Upper lobe of left lung (tissue), 6 donors: ENCODE measurements at regions not wholly inside any gene's neighbourhood (a gene's known extent, or its start where the extent isn't known, plus 50 kb on each side); places are given as distances from the start of the nearest gene placed in this dataset.
A peak's percentile ranks its signal among the peaks of the same experiment; 100 is the strongest.

Experiments
- ATAC-seq, 2 donors: fragments of 200-7000 bp; cut with Tn5 transposase; one replicate each; pipeline ENCODE4 v1.9.1; 2022; ENCODE audit warnings: mild to moderate bottlenecking in 2 of 2, moderate library complexity in 2 of 2; ENCODE audit not compliant: low FRiP score in 2 of 2
- DNase-seq, 2 donors: peaks; one replicate each; pipeline ENCODE4 v3.0.0-alpha.2; 2019 to 2020
- H3K27ac ChIP-seq, 4 donors: fragments of 200-600 bp; sonication (generic); one replicate each; pipeline ENCODE4 v1.5.1; 2016 to 2019
- H3K27me3 ChIP-seq, 4 donors: fragments of 200-600 bp; sonication (generic); one replicate each; pipeline ENCODE4 v1.5.1; 2017 to 2019
- H3K36me3 ChIP-seq, 4 donors: fragments of 200-600 bp; sonication (generic); one replicate each; pipeline ENCODE4 v1.5.1; 2016 to 2019
- H3K4me1 ChIP-seq, 4 donors: fragments of 200-600 bp; sonication (generic); one replicate each; pipeline ENCODE4 v1.5.1; 2018 to 2019
- H3K4me3 ChIP-seq, 4 donors: fragments of 200-600 bp; sonication (generic); one replicate each; pipeline ENCODE4 v1.5.1; 2017 to 2019; ENCODE audit warnings: mild to moderate bottlenecking in 2 of 4, moderate library complexity in 1 of 4
- H3K9me3 ChIP-seq, 4 donors: fragments of 200-600 bp; sonication (generic); one replicate each; pipeline ENCODE4 v1.5.1; 2018 to 2019
- EP300 ChIP-seq, 4 donors: sonication (generic); formaldehyde crosslinking; IDR thresholded peaks; one replicate each; pipeline ENCODE4 v1.5.1; 2017; ENCODE audit warnings: antibody characterized with exemption in 4 of 4, control low read depth in 2 of 4
- POLR2A ChIP-seq, 4 donors: fragments of 450-650 bp; IDR thresholded peaks; one replicate each; pipeline ENCODE4 v1.5.1; 2016 to 2017; ENCODE audit warnings: antibody characterized with exemption in 4 of 4, mild to moderate bottlenecking in 2 of 4
- POLR2AphosphoS5 ChIP-seq, 2 donors: sonication (generic); formaldehyde crosslinking; IDR thresholded peaks; one replicate each; pipeline ENCODE4 v1.5.1; 2017; ENCODE audit warnings: antibody characterized with exemption in 2 of 2
- WGBS, 2 donors: methylation state at CpG; one replicate each; pipeline ENCODE4 v1.1.5; 2017 to 2018; 5-methylcytosine and 5-hydroxymethylcytosine counted together
- TF ChIP-seq, protein P1 (sequence below), 6 experiments: fragments of 450-650 bp in 4 of 6; fragments of 200-600 bp in 2 of 6; sonication (generic) in 2 of 6; IDR thresholded peaks; one replicate each; pipeline ENCODE4 v1.5.1; 2016 to 2019; ENCODE audit warnings: antibody characterized with exemption in 6 of 6
- donor health status: DM: no; HTN: no; CAD: no; lungs with moderate emphysema.
- donor health status: DM: no; HTN: yes; CAD: no; lungs with severe emphysema.

DNA sequence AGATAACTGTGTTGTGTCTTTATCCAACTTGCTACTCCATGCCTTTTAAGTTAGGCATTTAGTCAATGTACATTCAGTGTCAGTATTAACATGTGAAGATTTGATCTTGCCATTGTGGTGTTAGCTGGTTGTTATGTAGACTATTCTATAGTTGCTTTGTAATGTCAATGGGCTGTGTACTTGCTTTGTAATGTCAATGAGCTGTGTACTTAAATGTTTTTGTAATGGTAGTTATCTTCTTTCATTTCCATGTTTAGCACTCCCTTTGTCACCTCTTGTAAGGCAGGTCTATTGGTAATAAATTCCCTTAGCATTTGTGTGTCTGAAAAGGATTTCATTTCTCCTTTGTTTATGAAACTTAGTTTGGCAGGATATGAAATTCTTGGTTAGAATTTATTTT lies 53.4 kb downstream of the MC4R start:
- DNase-seq (no peak), ATAC-seq (no peak)
- Histone ChIP-seq H3K9me3 (peaks cover 0 to 3% (median 0%) of the 10 kb centered on the region in 4 donors), H3K4me3 (no peak overlapping the region), H3K36me3 (no peaks in the 10 kb centered on the region), H3K27me3 (no peaks in the 10 kb centered on the region), H3K4me1 (no peaks in the 10 kb centered on the region), H3K27ac (no peak overlapping the region)
- TF ChIP-seq EP300 (IDR thresholded peaks at IDR 0.05) (no peak), POLR2AphosphoS5 (IDR thresholded peaks at IDR 0.05) (no peak), POLR2A (IDR thresholded peaks at IDR 0.05) (no peak)
- TF ChIP-seq, protein P1, sequence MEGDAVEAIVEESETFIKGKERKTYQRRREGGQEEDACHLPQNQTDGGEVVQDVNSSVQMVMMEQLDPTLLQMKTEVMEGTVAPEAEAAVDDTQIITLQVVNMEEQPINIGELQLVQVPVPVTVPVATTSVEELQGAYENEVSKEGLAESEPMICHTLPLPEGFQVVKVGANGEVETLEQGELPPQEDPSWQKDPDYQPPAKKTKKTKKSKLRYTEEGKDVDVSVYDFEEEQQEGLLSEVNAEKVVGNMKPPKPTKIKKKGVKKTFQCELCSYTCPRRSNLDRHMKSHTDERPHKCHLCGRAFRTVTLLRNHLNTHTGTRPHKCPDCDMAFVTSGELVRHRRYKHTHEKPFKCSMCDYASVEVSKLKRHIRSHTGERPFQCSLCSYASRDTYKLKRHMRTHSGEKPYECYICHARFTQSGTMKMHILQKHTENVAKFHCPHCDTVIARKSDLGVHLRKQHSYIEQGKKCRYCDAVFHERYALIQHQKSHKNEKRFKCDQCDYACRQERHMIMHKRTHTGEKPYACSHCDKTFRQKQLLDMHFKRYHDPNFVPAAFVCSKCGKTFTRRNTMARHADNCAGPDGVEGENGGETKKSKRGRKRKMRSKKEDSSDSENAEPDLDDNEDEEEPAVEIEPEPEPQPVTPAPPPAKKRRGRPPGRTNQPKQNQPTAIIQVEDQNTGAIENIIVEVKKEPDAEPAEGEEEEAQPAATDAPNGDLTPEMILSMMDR (IDR thresholded peaks at IDR 0.05): no peak

DNA sequence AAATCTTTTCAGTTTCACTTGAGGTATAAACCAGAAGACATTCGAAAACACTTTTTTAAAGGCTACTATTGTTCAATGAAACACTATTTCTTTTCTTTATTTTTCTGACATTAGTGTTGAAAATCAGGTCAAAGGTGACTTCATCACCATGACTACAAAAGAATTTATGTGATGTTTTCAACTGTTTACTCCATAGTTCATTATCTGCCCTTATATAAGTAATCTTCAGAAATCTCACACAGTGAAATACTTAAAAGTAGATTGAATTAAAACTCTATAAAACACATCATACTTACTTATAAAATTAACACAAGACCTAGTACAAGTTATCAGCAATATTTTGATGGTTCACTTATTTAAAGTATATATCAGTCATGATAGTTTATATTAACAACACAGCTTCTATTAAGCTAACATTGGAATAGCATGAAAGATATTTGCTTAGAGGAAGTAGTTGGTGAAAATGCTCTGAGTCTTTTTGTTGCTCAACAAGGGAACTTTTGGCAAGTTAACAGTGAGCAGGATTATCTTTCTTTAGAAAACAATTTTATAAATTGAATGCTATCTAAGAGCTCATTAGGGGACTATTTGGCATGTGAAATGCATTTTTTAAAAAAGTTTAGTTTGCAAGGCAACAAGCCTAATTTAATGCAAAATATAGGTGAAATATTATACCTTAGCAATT lies 60.8 kb downstream of the MC4R start:
- WGBS, 2 donors: 61 to 70% methylated on average over 1 of the region's 1 CpG
- no peak overlapping the region for H3K4me3 ChIP-seq
- no peaks in the 10 kb centered on the region for H3K4me1 ChIP-seq
- no peak overlapping the region for H3K27ac ChIP-seq
- no peak for ATAC-seq
- H3K9me3 ChIP-seq: no peaks in the 10 kb centered on the region
- no peak for TF ChIP-seq EP300 (IDR thresholded peaks at IDR 0.05)
- TF ChIP-seq POLR2A (IDR thresholded peaks at IDR 0.05): no peak
- no peak for TF ChIP-seq POLR2AphosphoS5 (IDR thresholded peaks at IDR 0.05)
- TF ChIP-seq, protein P1 (IDR thresholded peaks at IDR 0.05): no peak
- H3K36me3 ChIP-seq: no peaks in the 10 kb centered on the region
- no peak for DNase-seq
- no peaks in the 10 kb centered on the region for H3K27me3 ChIP-seq

DNA sequence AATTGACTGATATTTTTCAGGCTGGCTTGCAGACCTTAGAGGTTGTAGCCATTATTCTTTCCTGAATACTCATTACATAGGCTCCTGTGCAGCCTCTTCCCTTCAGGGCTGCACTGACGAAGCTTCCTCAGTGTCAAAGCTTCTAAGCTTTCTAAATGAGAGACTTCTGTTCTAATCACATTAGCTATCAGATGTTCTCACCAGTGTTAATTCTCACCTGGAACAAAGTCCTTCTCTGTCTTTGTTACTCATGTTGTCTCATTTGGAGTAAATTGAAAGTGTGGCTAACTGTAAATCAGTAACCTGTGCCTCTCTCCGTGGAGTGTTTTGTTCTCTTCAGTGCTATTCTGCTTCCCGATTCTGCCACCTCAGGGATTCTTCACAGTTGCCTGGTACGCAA lies 76.9 kb downstream of the MC4R start:
- WGBS, 2 donors: 62 to 77% methylated on average over 4 of the region's 4 CpGs
- Histone ChIP-seq H3K27me3 (no peaks in the 10 kb centered on the region), H3K27ac (no peak overlapping the region), H3K4me1 (no peaks in the 10 kb centered on the region), H3K4me3 (no peak overlapping the region), H3K36me3 (no peaks in the 10 kb centered on the region), H3K9me3 (no peaks in the 10 kb centered on the region)
- peak in 1 of 2 donors; percentile 24 for DNase-seq
- ATAC-seq: no peak
- no peak for TF ChIP-seq EP300 (IDR thresholded peaks at IDR 0.05)
- no peak for TF ChIP-seq POLR2A (IDR thresholded peaks at IDR 0.05)
- no peak for TF ChIP-seq POLR2AphosphoS5 (IDR thresholded peaks at IDR 0.05)
- TF ChIP-seq, protein P1 (IDR thresholded peaks at IDR 0.05): no peak

DNA sequence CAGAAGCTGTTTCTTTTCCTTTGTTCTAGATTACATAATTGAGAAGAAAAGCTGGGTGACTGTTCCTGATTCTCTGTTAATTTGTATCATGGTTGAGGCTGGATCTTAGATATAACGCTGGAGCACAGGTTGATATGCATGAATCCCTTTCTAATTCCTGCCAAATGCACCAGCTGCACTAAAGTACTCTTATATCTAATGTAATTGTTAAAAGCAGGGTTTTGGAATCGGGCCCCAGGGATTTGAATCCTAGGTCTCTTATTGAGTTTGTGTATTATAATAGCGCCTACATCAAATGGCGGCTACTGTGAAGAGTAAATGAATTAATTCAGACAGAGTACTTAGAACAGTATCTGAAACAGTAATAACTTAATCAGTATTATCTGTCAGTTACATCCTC lies 80.4 kb downstream of the MC4R start:
- WGBS, 2 donors: 88 to 93% methylated on average over 4 of the region's 4 CpGs
- H3K9me3 ChIP-seq: no peaks in the 10 kb centered on the region
- H3K4me3 ChIP-seq: no peak overlapping the region
- TF ChIP-seq, protein P1 (IDR thresholded peaks at IDR 0.05): no peak
- TF ChIP-seq POLR2AphosphoS5 (IDR thresholded peaks at IDR 0.05) (no peak), EP300 (IDR thresholded peaks at IDR 0.05) (no peak), POLR2A (IDR thresholded peaks at IDR 0.05) (no peak)
- DNase-seq (no peak), ATAC-seq (no peak)
- H3K36me3 ChIP-seq: no peaks in the 10 kb centered on the region
- H3K27me3 ChIP-seq: no peaks in the 10 kb centered on the region
- no peaks in the 10 kb centered on the region for H3K4me1 ChIP-seq
- no peak overlapping the region for H3K27ac ChIP-seq

DNA sequence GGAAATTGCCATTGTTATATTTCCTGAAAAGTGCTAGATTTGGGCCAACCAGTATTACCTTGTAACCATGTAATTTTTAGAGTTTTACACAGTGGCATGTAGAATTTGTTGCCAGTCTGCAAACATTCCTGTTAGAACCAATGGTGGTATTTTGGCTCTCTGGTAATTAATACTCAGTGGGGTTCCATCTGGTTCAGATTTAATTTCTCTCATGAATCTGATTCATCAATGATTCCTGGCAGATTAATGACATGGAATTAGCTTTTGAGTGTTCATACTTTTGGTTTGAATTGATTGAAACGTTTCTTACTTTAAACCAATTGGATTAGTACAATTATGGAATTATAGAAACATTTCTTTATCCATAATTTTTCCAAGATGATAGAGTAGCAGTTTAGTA lies 93.2 kb downstream of the MC4R start:
- no peak for ATAC-seq
- Histone ChIP-seq H3K9me3 (no peaks in the 10 kb centered on the region), H3K27me3 (no peaks in the 10 kb centered on the region), H3K27ac (no peak overlapping the region), H3K4me1 (no peaks in the 10 kb centered on the region), H3K4me3 (no peak overlapping the region), H3K36me3 (no peaks in the 10 kb centered on the region)
- WGBS, 2 donors: 52 to 72% methylated on average over 1 of the region's 1 CpG
- no peak for TF ChIP-seq POLR2A (IDR thresholded peaks at IDR 0.05)
- TF ChIP-seq POLR2AphosphoS5 (IDR thresholded peaks at IDR 0.05): no peak
- TF ChIP-seq, protein P1 (IDR thresholded peaks at IDR 0.05): no peak
- no peak for TF ChIP-seq EP300 (IDR thresholded peaks at IDR 0.05)
- no peak for DNase-seq
